PC-3 (cell line): ENCODE measurements at regions not wholly inside any gene's neighbourhood (a gene's known extent, or its start where the extent isn't known, plus 50 kb on each side); places are given as distances from the start of the nearest gene placed in this dataset.

Experiments used
- CTCF ChIP-seq: fragments of 300-600 bp; sonication (generic); conservative IDR thresholded peaks from 2 replicates; pipeline ENCODE4 v1.5.1; 2017; ENCODE audit warnings: antibody characterized with exemption, low read depth, mild to moderate bottlenecking, low read length
- EZH2 ChIP-seq: fragments of 300-600 bp; sonication (generic); IDR thresholded peaks from one replicate; pipeline ENCODE4 v1.6.1; 2017; ENCODE audit warnings: antibody characterized with exemption, mild to moderate bottlenecking, low read length; ENCODE audit not compliant: unreplicated experiment

DNA sequence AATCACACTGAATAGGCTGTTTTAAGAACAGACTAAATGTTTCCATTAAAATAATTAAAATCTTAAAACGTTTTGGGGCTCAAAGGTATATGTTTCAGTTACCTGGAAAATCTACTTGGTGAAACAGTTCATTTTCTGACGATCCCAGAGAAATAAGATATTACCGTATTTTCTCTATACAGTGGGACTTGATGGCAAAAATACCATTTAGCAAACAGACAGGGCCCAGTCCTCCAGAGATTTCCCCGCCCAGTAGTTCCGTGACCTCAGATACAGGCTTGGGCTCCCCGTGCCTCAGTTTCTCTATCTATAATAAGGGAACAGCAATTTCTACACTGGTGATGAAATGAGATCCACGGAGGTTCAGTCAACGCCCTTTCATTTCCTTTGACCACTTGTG is 304.4 kb downstream of the VRK1 start:
- no peak for TF ChIP-seq CTCF
- no peak for TF ChIP-seq EZH2
